Skeletal muscle satellite cell (primary cell): ENCODE measurements at regions not wholly inside any gene's neighbourhood (a gene's known extent, or its start where the extent isn't known, plus 50 kb on each side); places are given as distances from the start of the nearest gene placed in this dataset.

Experiments used
- H3K27me3 ChIP-seq: 2 replicates; pipeline ENCODE4 v1.7.0; 2013; ENCODE audit warnings: low read length; ENCODE audit not compliant: control insufficient read depth, insufficient read depth
- H3K36me3 ChIP-seq: 2 replicates; pipeline ENCODE4 v1.7.0; 2013; ENCODE audit warnings: mild to moderate bottlenecking, control low read depth, low read length; ENCODE audit not compliant: insufficient read depth
- H3K4me1 ChIP-seq: 2 replicates; pipeline ENCODE4 v1.7.0; 2013; ENCODE audit warnings: low read length; ENCODE audit not compliant: control insufficient read depth, insufficient read depth
- H3K4me2 ChIP-seq: 2 replicates; pipeline ENCODE4 v1.7.0; 2013; ENCODE audit warnings: mild to moderate bottlenecking, low read length
- H3K4me3 ChIP-seq: 2 replicates; pipeline ENCODE4 v1.7.0; 2013; ENCODE audit warnings: low read length
- H3K9ac ChIP-seq: 2 replicates; pipeline ENCODE4 v1.7.0; 2013; ENCODE audit warnings: mild to moderate bottlenecking, low read depth, low read length, moderate library complexity
- H3K9me3 ChIP-seq: replicated peaks from 2 replicates; pipeline ENCODE4 v1.7.0; 2013; ENCODE audit warnings: mild to moderate bottlenecking, control low read depth, low read length

GRCh38 chr5:141800617-141801016 is 77.6 kb downstream of the PCDH1 start:
- Histone ChIP-seq H3K4me1 (no peaks in the 10 kb centered on the region), H3K36me3 (no peaks in the 10 kb centered on the region), H3K4me2 (no peak overlapping the region), H3K9me3 (no peaks in the 10 kb centered on the region), H3K9ac (no peak overlapping the region), H3K27me3 (peaks cover 60% of the 10 kb centered on the region), H3K4me3 (no peak overlapping the region)

GRCh38 chr5:141799507-141800167 is 78.6 kb downstream of the PCDH1 start:
- peaks cover 58% of the 10 kb centered on the region for H3K27me3 ChIP-seq
- no peak overlapping the region for H3K9ac ChIP-seq
- no peaks in the 10 kb centered on the region for H3K9me3 ChIP-seq
- H3K36me3 ChIP-seq = no peaks in the 10 kb centered on the region
- H3K4me2 ChIP-seq = no peak overlapping the region
- H3K4me3 ChIP-seq = no peak overlapping the region
- no peaks in the 10 kb centered on the region for H3K4me1 ChIP-seq

GRCh38 chr5:141797425-141797824 is 80.8 kb downstream of the PCDH1 start:
- no peaks in the 10 kb centered on the region for H3K9me3 ChIP-seq
- no peaks in the 10 kb centered on the region for H3K36me3 ChIP-seq
- peaks cover 47% of the 10 kb centered on the region for H3K27me3 ChIP-seq
- no peak overlapping the region for H3K4me2 ChIP-seq
- H3K9ac ChIP-seq = no peak overlapping the region
- no peaks in the 10 kb centered on the region for H3K4me1 ChIP-seq
- H3K4me3 ChIP-seq = no peak overlapping the region

- no peak overlapping the region for H3K4me3 ChIP-seq
- no peaks in the 10 kb centered on the region for H3K36me3 ChIP-seq
- H3K4me1 ChIP-seq = no peaks in the 10 kb centered on the region
- H3K9me3 ChIP-seq = no peaks in the 10 kb centered on the region
- H3K27me3 ChIP-seq = peaks cover 55% of the 10 kb centered on the region
- H3K9ac ChIP-seq = no peak overlapping the region
- no peak overlapping the region for H3K4me2 ChIP-seq
Observed at GRCh38 chr5:141795421-141795820, 82.8 kb downstream of the PCDH1 start.

- Histone ChIP-seq H3K27me3 (peaks cover 67% of the 10 kb centered on the region), H3K9me3 (no peaks in the 10 kb centered on the region), H3K9ac (no peak overlapping the region)
Observed at GRCh38 chr5:141793881-141794280, 84.3 kb downstream of the PCDH1 start.

GRCh38 chr5:141793403-141793802 is 84.8 kb downstream of the PCDH1 start:
- Histone ChIP-seq H3K27me3 (peaks cover 69% of the 10 kb centered on the region), H3K36me3 (no peaks in the 10 kb centered on the region), H3K9me3 (no peaks in the 10 kb centered on the region), H3K4me1 (no peaks in the 10 kb centered on the region), H3K4me3 (no peak overlapping the region), H3K9ac (no peak overlapping the region), H3K4me2 (no peak overlapping the region)

More at GRCh38 chr5:141793881-141794280, 84.3 kb downstream of the PCDH1 start:
- Histone ChIP-seq H3K36me3 (no peaks in the 10 kb centered on the region), H3K4me2 (no peak overlapping the region), H3K4me3 (no peak overlapping the region), H3K4me1 (no peaks in the 10 kb centered on the region)

- Histone ChIP-seq H3K4me1 (no peaks in the 10 kb centered on the region), H3K9me3 (no peaks in the 10 kb centered on the region), H3K9ac (no peak overlapping the region), H3K36me3 (no peaks in the 10 kb centered on the region), H3K4me3 (no peak overlapping the region), H3K27me3 (peaks cover 77% of the 10 kb centered on the region), H3K4me2 (no peak overlapping the region)
Observed at GRCh38 chr5:141790630-141791029, 87.6 kb downstream of the PCDH1 start.

GRCh38 chr5:141789330-141789729 is 88.9 kb downstream of the PCDH1 start:
- H3K27me3 ChIP-seq = peaks cover 67% of the 10 kb centered on the region
- no peak overlapping the region for H3K4me3 ChIP-seq

GRCh38 chr5:141788296-141788970 is 89.8 kb downstream of the PCDH1 start:
- no peaks in the 10 kb centered on the region for H3K9me3 ChIP-seq
- no peak overlapping the region for H3K9ac ChIP-seq
- no peaks in the 10 kb centered on the region for H3K36me3 ChIP-seq
- H3K4me1 ChIP-seq = no peaks in the 10 kb centered on the region
- H3K27me3 ChIP-seq = peaks cover 75% of the 10 kb centered on the region
- H3K4me2 ChIP-seq = no peak overlapping the region
- H3K4me3 ChIP-seq = no peak overlapping the region

More at GRCh38 chr5:141789330-141789729, 88.9 kb downstream of the PCDH1 start:
- Histone ChIP-seq H3K36me3 (no peaks in the 10 kb centered on the region), H3K4me1 (no peaks in the 10 kb centered on the region), H3K9me3 (no peaks in the 10 kb centered on the region), H3K9ac (no peak overlapping the region), H3K4me2 (no peak overlapping the region)

- H3K27me3 ChIP-seq = peaks cover 79% of the 10 kb centered on the region
Observed at GRCh38 chr5:141787376-141787775, 90.8 kb downstream of the PCDH1 start.

GRCh38 chr5:141786700-141787099 is 91.5 kb downstream of the PCDH1 start:
- H3K27me3 ChIP-seq = peaks cover 82% of the 10 kb centered on the region

More at GRCh38 chr5:141787376-141787775, 90.8 kb downstream of the PCDH1 start:
- H3K4me3 ChIP-seq = no peak overlapping the region
- no peak overlapping the region for H3K4me2 ChIP-seq
- H3K9ac ChIP-seq = no peak overlapping the region
- no peaks in the 10 kb centered on the region for H3K36me3 ChIP-seq
- H3K9me3 ChIP-seq = no peaks in the 10 kb centered on the region
- H3K4me1 ChIP-seq = no peaks in the 10 kb centered on the region

GRCh38 chr5:141785711-141786110 is 92.5 kb downstream of the PCDH1 start:
- no peaks in the 10 kb centered on the region for H3K9me3 ChIP-seq
- no peak overlapping the region for H3K4me3 ChIP-seq
- H3K9ac ChIP-seq = no peak overlapping the region
- H3K4me1 ChIP-seq = no peaks in the 10 kb centered on the region
- no peak overlapping the region for H3K4me2 ChIP-seq
- H3K36me3 ChIP-seq = no peaks in the 10 kb centered on the region
- H3K27me3 ChIP-seq = peaks cover 85% of the 10 kb centered on the region

More at GRCh38 chr5:141786700-141787099, 91.5 kb downstream of the PCDH1 start:
- H3K4me3 ChIP-seq = no peak overlapping the region
- H3K4me1 ChIP-seq = no peaks in the 10 kb centered on the region
- no peak overlapping the region for H3K9ac ChIP-seq
- H3K4me2 ChIP-seq = no peak overlapping the region
- H3K36me3 ChIP-seq = no peaks in the 10 kb centered on the region
- no peaks in the 10 kb centered on the region for H3K9me3 ChIP-seq
